Endothelial cell of umbilical vein (primary cell): ENCODE measurements at regions not wholly inside any gene's neighbourhood (a gene's known extent, or its start where the extent isn't known, plus 50 kb on each side); places are given as distances from the start of the nearest gene placed in this dataset.

ENCODE experiments used
- BruUV-seq: library from RNA; stranded (reverse); fragments of 400-500 nt; replicated peaks from 2 replicates; lab custom pipeline; 2021; lab: Mats Ljungman, UMichigan
- CTCF ChIA-PET: fragments of 300-600, 350-600 bp; sonication (Branson Sonifier 250); formaldehyde crosslinking; loops from one replicate; lab custom pipeline; 2021; ENCODE audit warnings: antibody characterized with exemption, inconsistent platforms; lab: Charles Lee
- POLR2A ChIA-PET: fragments of 300-600, 350-600 bp; sonication (Branson Sonifier 250); formaldehyde crosslinking; loops from one replicate; lab custom pipeline; 2021; ENCODE audit warnings: antibody characterized with exemption, inconsistent platforms; lab: Charles Lee
- DNase-seq: peaks from one replicate; pipeline ENCODE4 v3.0.0-alpha.2; 2011; ENCODE audit warnings: low read depth, low spot score
- FAIRE-seq: peaks from 2 replicates; lab custom pipeline; 2011; peaks lifted over from hg19 to GRCh38; lab: Jason Lieb, UNC
- H2AFZ ChIP-seq: 2 replicates; pipeline ENCODE4 v1.6.0; 2012; ENCODE audit warnings: low read depth, low read length, control low read depth, inconsistent platforms
- H3K27ac ChIP-seq: 2 replicates; pipeline ENCODE4 v1.5.1; 2011; ENCODE audit warnings: low read depth, mild to moderate bottlenecking, control low read depth, low read length, moderate library complexity; ENCODE audit not compliant: insufficient read depth
- H3K27me3 ChIP-seq, 2 experiments: 2 replicates each; pipeline versions ENCODE4 v1.6.0 to v1.6.1; 2011; ENCODE audit warnings: low read length in 2 of 2, mixed read lengths in 1 of 2; ENCODE audit not compliant: control insufficient read depth in 2 of 2, insufficient read depth in 2 of 2
- H3K36me3 ChIP-seq, 2 experiments: 2 replicates in 1 of 2; 3 replicates in 1 of 2; pipeline ENCODE4 v1.5.1; 2011; ENCODE audit warnings: low read length in 2 of 2, mild to moderate bottlenecking in 1 of 2, moderate library complexity in 1 of 2; ENCODE audit not compliant: control insufficient read depth in 2 of 2, insufficient read depth in 2 of 2; ENCODE audit errors: extremely low read depth in 1 of 2
- H3K4me1 ChIP-seq: 3 replicates; pipeline ENCODE4 v1.5.1; 2011; ENCODE audit warnings: mild to moderate bottlenecking, low read length; ENCODE audit not compliant: control insufficient read depth, insufficient read depth; ENCODE audit errors: extremely low read depth
- H3K4me2 ChIP-seq: 2 replicates; pipeline ENCODE4 v1.6.1; 2011; ENCODE audit warnings: low read length, control low read depth, mixed read lengths; ENCODE audit not compliant: insufficient read depth
- H3K4me3 ChIP-seq, 3 experiments: fragments of 200-600 bp in 1 of 3; sonication (generic), shearing (Covaris generic) in 1 of 3; replicated peaks in 1 of 3; 2 replicates each; pipeline ENCODE4 v1.5.1; 2011 to 2016; ENCODE audit warnings: control low read depth in 3 of 3, low read length in 3 of 3, mild to moderate bottlenecking in 2 of 3, inconsistent platforms in 1 of 3, low read depth in 1 of 3, moderate library complexity in 1 of 3; ENCODE audit not compliant: insufficient read depth in 1 of 3
- H3K79me2 ChIP-seq: 2 replicates; pipeline ENCODE4 v1.6.0; 2012; ENCODE audit warnings: low read length, inconsistent platforms; ENCODE audit not compliant: control insufficient read depth, insufficient read depth
- H3K9ac ChIP-seq: replicated peaks from 2 replicates; pipeline ENCODE3; 2011; ENCODE audit warnings: low read length, control low read depth; ENCODE audit not compliant: insufficient read depth; ENCODE audit errors: extremely low read depth
- H3K9me1 ChIP-seq: replicated peaks from 3 replicates; pipeline ENCODE4 v1.6.0; 2011; ENCODE audit warnings: mild to moderate bottlenecking, low read length; ENCODE audit not compliant: control insufficient read depth, insufficient read depth; ENCODE audit errors: extremely low read depth
- H3K9me3 ChIP-seq: replicated peaks from 2 replicates; pipeline ENCODE4 v1.5.1; 2012; ENCODE audit warnings: low read length, inconsistent platforms; ENCODE audit not compliant: control insufficient read depth, insufficient read depth
- H4K20me1 ChIP-seq: replicated peaks from 2 replicates; pipeline ENCODE3; 2011; ENCODE audit warnings: mild to moderate bottlenecking, low read length; ENCODE audit not compliant: control insufficient read depth, insufficient read depth; ENCODE audit errors: extremely low read depth
- CTCF ChIP-seq, 2 donors: IDR thresholded peaks; 1 replicate in 1 of 2; 2 replicates in 1 of 2; pipeline ENCODE4 v1.5.1; 2011; ENCODE audit warnings: low read length in 2 of 2, mild to moderate bottlenecking in 2 of 2, moderate library complexity in 2 of 2, control low read depth in 1 of 2, inconsistent platforms in 1 of 2, low read depth in 1 of 2; ENCODE audit not compliant: insufficient read depth in 1 of 2; ENCODE audit errors: extremely low read depth in 1 of 2
- EZH2 ChIP-seq: IDR thresholded peaks from 2 replicates; pipeline ENCODE4 v1.6.1; 2012; ENCODE audit warnings: borderline replicate concordance, low read depth, mild to moderate bottlenecking, moderate library complexity, low read length, inconsistent platforms; ENCODE audit not compliant: severe bottlenecking
- FOS ChIP-seq: IDR thresholded peaks from 2 replicates; pipeline ENCODE4 v1.6.1; 2011; ENCODE audit warnings: mild to moderate bottlenecking, low read length, moderate library complexity, borderline replicate concordance; ENCODE audit not compliant: insufficient read depth
- GATA2 ChIP-seq: IDR thresholded peaks from 2 replicates; pipeline ENCODE4 v1.7.0; 2011; ENCODE audit warnings: low read depth, mild to moderate bottlenecking, moderate library complexity, mixed read lengths, low read length; ENCODE audit not compliant: insufficient read length, insufficient read depth
- JUN ChIP-seq: IDR thresholded peaks from 2 replicates; pipeline ENCODE4 v1.6.1; 2011; ENCODE audit warnings: borderline replicate concordance, low read depth; ENCODE audit not compliant: insufficient read length, insufficient read depth
- MAX ChIP-seq: IDR thresholded peaks from 2 replicates; pipeline ENCODE4 v1.6.1; 2011; ENCODE audit not compliant: insufficient read depth, insufficient read length
- MYC ChIP-seq: IDR thresholded peaks from one replicate; pipeline ENCODE4 v1.6.1; 2011; ENCODE audit warnings: mild to moderate bottlenecking, low read depth, low read length
- POLR2A ChIP-seq: IDR thresholded peaks from 2 replicates; pipeline ENCODE4 v1.6.1; 2012; ENCODE audit warnings: low read depth, mild to moderate bottlenecking, control low read depth, low read length
- POLR2AphosphoS5 ChIP-seq: IDR thresholded peaks from 2 replicates; pipeline ENCODE4 v1.6.1; 2012; ENCODE audit warnings: low read depth, mild to moderate bottlenecking, control low read depth, low read length, moderate library complexity; ENCODE audit not compliant: insufficient read depth
- dilution Hi-C: fragments of 300-500 bp; cut with MboI; formaldehyde crosslinking; loops from one replicate; pipeline ENCODE4 v1.15.0; 2019; ENCODE audit warnings: low sequenced_read_pairs; ENCODE audit not compliant: extremely low pct_ligation_motif_present
- intact Hi-C: fragments of 100-400 bp; cut with micrococcal nuclease; formaldehyde crosslinking; loops from one replicate; pipeline ENCODE4 v1.10.0; 2022

- dilution Hi-C loops = no loop called here
Observed at GRCh38 chr1:70707214-70707613, 296.1 kb downstream of the CTH start.

More at GRCh38 chr1:70707214-70707613, 296.1 kb downstream of the CTH start:
- Histone ChIP-seq H3K27ac (no peak overlapping the region), H3K4me1 (no peaks in the 10 kb centered on the region), H4K20me1 (no peaks in the 10 kb centered on the region), H3K9ac (no peak overlapping the region), H3K27me3 (peaks cover 0 to 4% of the 10 kb centered on the region in 2 experiments), H3K4me2 (no peak overlapping the region), H2AFZ (no peak overlapping the region), H3K36me3 (no peaks in the 10 kb centered on the region), H3K9me3 (no peaks in the 10 kb centered on the region), H3K9me1 (no peaks in the 10 kb centered on the region), H3K4me3 (no peak overlapping the region), H3K79me2 (no peaks in the 10 kb centered on the region)
- POLR2A ChIA-PET = no interaction called here
- intact Hi-C loops = no loop called here
- FAIRE-seq = no peak
- TF ChIP-seq MAX (no peak), GATA2 (no peak), POLR2A (no peak), CTCF (IDR thresholded peaks at IDR 0.05; ENCODE audit: extremely low read depth in 1 of 2, insufficient read depth in 1 of 2, low read depth in 1 of 2, low read length in 2 of 2) (no peak), POLR2AphosphoS5 (no peak), MYC (no peak), FOS (no peak), JUN (no peak), EZH2 (no peak)
- DNase-seq = no peak
- BruUV-seq = no TSS peak
- CTCF ChIA-PET = no interaction called here
